Stimulated activated CD4-positive, alpha-beta T cell treated with anti-CD3 and anti-CD28 coated beads, Interleukin-2, amount 100 ng/mL, for 4 hours (primary cell): ENCODE measurements at regions not wholly inside any gene's neighbourhood (a gene's known extent, or its start where the extent isn't known, plus 50 kb on each side); places are given as distances from the start of the nearest gene placed in this dataset.

ENCODE experiments used
- DNase-seq: peaks from one replicate; pipeline ENCODE4 v3.0.0-alpha.2; 2020; ENCODE audit warnings: low read depth

GRCh38 chr10:3464760-3465405 lies 292.3 kb upstream of the PITRM1 start:
- DNase-seq = no peak

DNA sequence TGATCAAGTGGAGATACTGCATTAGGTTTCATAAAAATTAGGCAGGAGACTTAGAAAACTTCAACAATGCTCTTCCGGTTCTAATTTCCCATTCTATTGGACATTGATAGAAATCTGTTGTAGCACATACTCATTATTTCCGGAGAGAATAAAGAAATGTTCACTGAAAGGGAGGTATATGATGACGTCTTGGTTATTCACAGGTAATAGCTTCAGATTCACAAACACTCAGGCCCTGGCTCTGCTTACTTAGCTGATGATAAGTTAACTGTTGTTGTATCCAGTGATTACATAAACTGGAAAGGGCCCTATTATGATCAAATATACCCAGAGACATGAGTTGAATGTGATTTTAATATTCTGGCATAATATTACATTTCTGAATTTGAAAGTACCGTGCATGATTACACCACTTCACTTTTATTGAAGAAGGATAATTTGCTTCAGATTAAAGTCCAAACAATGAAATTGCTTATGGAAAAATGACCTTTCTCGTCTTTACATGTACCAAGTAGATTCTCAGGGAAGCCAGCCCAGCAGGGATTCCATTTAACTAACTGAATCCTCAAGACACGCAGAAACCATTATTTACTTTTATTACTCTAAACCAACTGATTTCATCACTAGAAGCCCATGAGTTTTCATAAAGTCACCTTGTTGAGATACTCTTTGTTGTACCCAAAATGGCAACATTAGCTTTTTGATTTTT lies 288.0 kb upstream of the PITRM1 start:
- DNase-seq = no peak

GRCh38 chr10:3455385-3456334 lies 283.1 kb upstream of the PITRM1 start:
- DNase-seq = no peak

GRCh38 chr10:3452683-3453361 lies 280.2 kb upstream of the PITRM1 start:
- no peak for DNase-seq

GRCh38 chr10:3452173-3452626 lies 279.6 kb upstream of the PITRM1 start:
- no peak for DNase-seq

DNA sequence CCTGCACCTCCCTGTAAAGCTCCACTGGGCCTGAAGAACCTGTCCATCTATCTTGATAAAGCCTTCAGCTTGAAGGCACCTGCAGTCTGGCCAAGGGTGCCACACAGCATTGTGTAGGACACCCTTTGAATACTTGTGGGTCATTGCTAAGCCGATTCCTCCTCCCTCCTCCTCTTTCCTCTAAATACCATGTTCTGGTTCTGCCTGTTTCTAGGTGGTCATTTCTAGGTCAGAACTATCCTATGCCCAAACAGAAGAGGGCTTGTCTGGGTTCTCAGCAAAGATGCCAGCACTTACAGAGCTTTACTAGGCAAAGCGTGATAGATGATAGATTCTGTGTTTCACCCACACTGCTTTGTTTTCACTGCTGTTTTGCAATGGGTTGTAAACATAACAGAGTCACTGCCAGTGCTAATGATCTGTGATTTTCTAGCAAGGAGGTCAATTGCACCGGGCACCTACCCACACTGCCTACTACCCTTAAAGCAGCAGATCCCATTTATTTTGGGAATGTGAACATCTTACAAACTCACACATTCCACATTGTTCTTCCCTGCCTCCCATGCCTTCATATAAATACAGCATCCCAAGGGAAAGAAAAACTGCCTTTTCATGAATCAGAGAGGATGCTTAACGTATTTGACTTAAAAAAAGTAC lies 279.1 kb upstream of the PITRM1 start:
- DNase-seq = no peak

DNA sequence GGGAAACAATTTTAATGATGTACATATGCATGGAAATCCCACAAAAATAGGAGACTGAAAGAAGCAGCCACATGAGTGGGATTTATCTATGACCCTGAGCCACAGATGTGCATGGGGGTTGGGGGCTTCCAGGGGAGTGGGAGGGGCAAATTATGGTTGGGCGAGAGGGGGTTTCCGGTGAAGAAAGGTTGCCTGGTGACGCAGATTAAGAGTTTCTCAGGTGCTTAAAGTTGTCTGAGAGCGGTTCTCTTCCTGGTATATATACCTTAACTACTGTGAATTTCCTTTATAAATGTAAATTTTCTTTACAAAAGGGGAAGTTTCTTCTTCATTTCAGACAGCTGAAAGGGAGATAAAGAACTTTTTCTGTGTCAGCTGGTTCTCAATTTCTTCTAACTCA lies 273.6 kb upstream of the PITRM1 start:
- DNase-seq = no peak

- DNase-seq = no peak
These were observed 273.1 kb upstream of the PITRM1 start for GRCh38 chr10:3445648-3446047.

DNA sequence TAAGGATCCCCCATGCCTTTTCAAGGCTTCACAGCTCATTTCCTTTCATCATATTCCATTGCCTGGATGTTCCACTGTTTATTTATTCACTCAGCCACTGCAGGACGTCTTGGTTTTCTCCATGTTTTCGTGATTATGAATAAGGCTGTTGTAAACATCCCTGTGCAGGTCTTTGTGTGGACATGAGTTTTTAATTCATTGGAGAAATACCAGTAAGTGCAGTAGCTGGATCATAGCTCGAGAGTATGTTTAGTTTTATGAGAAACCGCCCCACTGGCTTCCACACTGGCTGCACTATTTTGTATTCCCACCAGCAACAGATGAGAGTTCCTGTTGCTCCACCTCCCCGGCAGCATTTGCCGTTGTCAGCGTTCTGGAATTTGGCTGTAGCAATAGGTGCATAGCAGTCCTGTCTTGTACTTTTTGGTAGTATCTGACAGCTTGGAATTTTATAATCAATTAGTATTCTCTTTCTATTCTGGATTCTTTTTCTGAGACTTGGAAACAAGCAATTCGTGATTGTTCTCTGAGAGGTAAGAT lies 269.9 kb upstream of the PITRM1 start:
- DNase-seq = no peak

GRCh38 chr10:3439183-3439582 lies 266.6 kb upstream of the PITRM1 start:
- no peak for DNase-seq

DNA sequence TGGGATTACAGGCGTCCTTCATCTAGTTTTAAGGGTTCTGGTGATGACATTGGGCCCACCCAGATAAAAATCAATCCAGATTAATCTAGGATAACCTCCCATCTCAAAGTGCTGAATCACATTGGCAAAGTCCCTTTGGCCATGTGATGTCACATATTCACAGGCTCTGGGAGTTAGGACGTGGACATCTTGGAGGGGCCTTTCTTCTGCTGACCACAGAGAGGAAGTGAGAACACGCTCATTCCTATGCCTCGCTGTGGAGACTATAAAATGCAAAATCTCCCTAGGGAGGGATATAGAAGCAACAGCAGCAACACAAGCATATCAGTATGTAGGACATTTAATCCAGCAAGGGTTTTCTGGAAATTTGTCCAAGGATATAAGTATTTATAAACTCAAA lies 266.0 kb upstream of the PITRM1 start:
- DNase-seq = no peak

- no peak for DNase-seq
These were observed 263.1 kb upstream of the PITRM1 start for GRCh38 chr10:3435671-3436070.

GRCh38 chr10:3433988-3434387 lies 261.4 kb upstream of the PITRM1 start:
- DNase-seq = no peak

GRCh38 chr10:3433131-3433530 lies 260.5 kb upstream of the PITRM1 start:
- DNase-seq = no peak

GRCh38 chr10:3432081-3432825 lies 259.7 kb upstream of the PITRM1 start:
- no peak for DNase-seq

DNA sequence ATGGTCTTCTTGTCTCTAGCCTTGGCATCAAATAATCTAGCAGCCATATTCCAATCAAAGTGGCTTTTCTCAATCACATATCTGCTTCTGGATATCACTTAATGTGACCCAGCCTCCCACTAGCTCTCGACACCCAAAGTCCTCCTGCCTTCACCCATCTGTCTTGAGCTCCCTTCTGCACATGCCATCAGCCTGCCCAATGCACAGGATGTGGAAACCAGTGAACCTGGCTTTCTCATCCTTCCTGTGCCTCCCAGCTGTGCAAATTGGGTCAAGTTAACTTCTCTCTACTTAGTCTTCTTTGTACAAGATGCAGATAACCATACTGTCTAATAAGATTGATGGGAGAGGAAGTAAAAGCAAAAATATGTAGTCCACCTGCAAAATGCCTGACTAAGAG lies 257.9 kb upstream of the PITRM1 start:
- DNase-seq = no peak

GRCh38 chr10:3429676-3430075 lies 257.1 kb upstream of the PITRM1 start:
- no peak for DNase-seq

DNA sequence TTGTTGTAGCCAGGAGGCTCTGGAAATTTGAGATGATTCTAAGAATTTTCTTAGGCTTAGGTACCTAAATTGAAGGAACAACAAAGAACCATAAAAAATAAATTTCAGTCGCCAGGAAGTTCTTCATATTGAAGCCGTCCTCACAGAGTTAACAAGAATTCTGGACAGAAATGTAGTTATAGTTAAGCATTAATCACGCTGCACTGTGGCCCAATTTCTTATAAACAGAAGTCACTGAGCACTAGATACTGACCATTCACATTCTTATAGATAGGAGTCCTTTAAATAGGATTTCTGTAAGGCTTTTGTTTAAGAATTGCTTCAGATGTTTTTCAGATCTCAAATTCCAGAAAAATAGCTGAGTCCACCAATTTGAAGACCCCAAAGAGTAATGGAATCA lies 256.2 kb upstream of the PITRM1 start:
- DNase-seq = no peak

DNA sequence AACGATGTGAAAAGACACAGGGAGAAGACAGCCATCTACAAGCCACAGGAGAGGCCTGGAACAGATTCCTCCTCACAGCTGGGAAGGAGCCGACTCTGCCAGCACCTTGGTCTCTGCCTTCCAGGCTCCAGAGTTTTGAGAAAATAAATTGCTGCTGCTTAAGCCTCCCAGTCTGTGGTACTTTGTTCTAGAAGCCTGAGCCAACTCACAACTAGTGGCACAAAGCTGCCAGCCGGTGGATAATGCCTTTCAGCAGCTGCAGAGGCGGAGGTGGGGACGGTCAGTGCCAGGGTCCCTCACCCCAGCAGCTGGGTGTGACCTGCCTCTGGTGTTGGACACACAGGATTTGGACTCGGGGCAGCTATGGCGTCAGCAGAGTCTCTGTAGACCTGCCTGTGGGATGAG lies 255.4 kb upstream of the PITRM1 start:
- no peak for DNase-seq

GRCh38 chr10:3427347-3427746 lies 254.8 kb upstream of the PITRM1 start:
- DNase-seq = no peak
